ENCODE measurements at regions not wholly inside any gene's neighbourhood (a gene's known extent, or its start where the extent isn't known, plus 50 kb on each side); places are given as distances from the start of the nearest gene placed in this dataset.

- H3K79me2 ChIP-seq (ENCODE audit: insufficient read depth, low read depth, low read length): no peaks in the 10 kb centered on the region
- H3K27ac ChIP-seq (ENCODE audit: low read depth, low read length, poor library complexity, severe bottlenecking): no peak overlapping the region
- H3K9me2 ChIP-seq (ENCODE audit: insufficient read depth, low read length): no peaks in the 10 kb centered on the region
- DNase-seq (ENCODE audit: low spot score): no peak
- ChIA-PET CTCF (ENCODE audit: unreplicated experiment) (no interaction called here), POLR2A (no interaction called here)
- H3K4me1 ChIP-seq (ENCODE audit: insufficient read depth, low read length, poor library complexity, severe bottlenecking): no peaks in the 10 kb centered on the region
- no peak overlapping the region for H3K4me2 ChIP-seq (ENCODE audit: low read length)
- BruUV-seq (replicated peaks): no TSS peak
- intact Hi-C loops (cut with micrococcal nuclease; ENCODE audit: unreplicated experiment): no loop called here
- H3K36me3 ChIP-seq (ENCODE audit: insufficient read depth, low read length): no peaks in the 10 kb centered on the region
- H2AFZ ChIP-seq (ENCODE audit: low read length): no peak overlapping the region
- no peak for TF ChIP-seq CTCF (conservative IDR thresholded peaks at IDR 0.05; ENCODE audit: low read length)
- no peak for TF ChIP-seq EZH2phosphoT487 (IDR thresholded peaks at IDR 0.05; ENCODE audit: borderline replicate concordance, low read depth, low read length)
- 0 out of 2 replicates have a peak, but pooled peaks cover 2% of the 10 kb centered on the region for H3K9me3 ChIP-seq (ENCODE audit: low read length)
- H3K4me3 ChIP-seq (ENCODE audit: low read depth, low read length, poor library complexity, severe bottlenecking): no peak overlapping the region
- no peaks in the 10 kb centered on the region for H4K20me1 ChIP-seq (ENCODE audit: insufficient read depth, low read length)
These were observed 1144.8 kb upstream of the SEMA6A start for GRCh38 chr5:117719413-117719812.

GRCh38 chr5:117713585-117714198, 1139.1 kb upstream of the SEMA6A start:
- TF ChIP-seq EZH2phosphoT487 (IDR thresholded peaks at IDR 0.05; ENCODE audit: borderline replicate concordance, low read depth, low read length) (no peak), CTCF (conservative IDR thresholded peaks at IDR 0.05; ENCODE audit: low read length) (no peak)
- BruUV-seq (replicated peaks): no TSS peak
- H3K4me2 ChIP-seq (ENCODE audit: low read length): no peak overlapping the region
- CTCF ChIA-PET (ENCODE audit: unreplicated experiment): no interaction called here
- intact Hi-C loops (cut with micrococcal nuclease; ENCODE audit: unreplicated experiment): no loop called here
- no peaks in the 10 kb centered on the region for H3K4me1 ChIP-seq (ENCODE audit: insufficient read depth, low read length, poor library complexity, severe bottlenecking)
- POLR2A ChIA-PET: no interaction called here
- no peaks in the 10 kb centered on the region for H4K20me1 ChIP-seq (ENCODE audit: insufficient read depth, low read length)
- no peak overlapping the region for H3K4me3 ChIP-seq (ENCODE audit: low read depth, low read length, poor library complexity, severe bottlenecking)
- no peaks in the 10 kb centered on the region for H3K9me2 ChIP-seq (ENCODE audit: insufficient read depth, low read length)
- H3K79me2 ChIP-seq (ENCODE audit: insufficient read depth, low read depth, low read length): no peaks in the 10 kb centered on the region
- H3K9me3 ChIP-seq (ENCODE audit: low read length): peaks cover 24% of the 10 kb centered on the region
- no peaks in the 10 kb centered on the region for H3K36me3 ChIP-seq (ENCODE audit: insufficient read depth, low read length)
- peak; percentile 20 for DNase-seq (ENCODE audit: low spot score)
- H2AFZ ChIP-seq (ENCODE audit: low read length): no peak overlapping the region
- no peak overlapping the region for H3K27ac ChIP-seq (ENCODE audit: low read depth, low read length, poor library complexity, severe bottlenecking)

GRCh38 chr5:117701062-117701461, 1126.4 kb upstream of the SEMA6A start:
- TF ChIP-seq EZH2phosphoT487 (IDR thresholded peaks at IDR 0.05; ENCODE audit: borderline replicate concordance, low read depth, low read length) (no peak), CTCF (conservative IDR thresholded peaks at IDR 0.05; ENCODE audit: low read length) (no peak)
- no peak for DNase-seq (ENCODE audit: low spot score)
- H2AFZ ChIP-seq (ENCODE audit: low read length): no peak overlapping the region
- H3K9me3 ChIP-seq (ENCODE audit: low read length): no peaks in the 10 kb centered on the region
- H3K79me2 ChIP-seq (ENCODE audit: insufficient read depth, low read depth, low read length): no peaks in the 10 kb centered on the region
- H3K4me2 ChIP-seq (ENCODE audit: low read length): no peak overlapping the region
- no peaks in the 10 kb centered on the region for H3K36me3 ChIP-seq (ENCODE audit: insufficient read depth, low read length)
- no peak overlapping the region for H3K27ac ChIP-seq (ENCODE audit: low read depth, low read length, poor library complexity, severe bottlenecking)
- H3K9me2 ChIP-seq (ENCODE audit: insufficient read depth, low read length): no peaks in the 10 kb centered on the region
- intact Hi-C loops (cut with micrococcal nuclease; ENCODE audit: unreplicated experiment): no loop called here
- no peaks in the 10 kb centered on the region for H4K20me1 ChIP-seq (ENCODE audit: insufficient read depth, low read length)
- CTCF ChIA-PET (ENCODE audit: unreplicated experiment): no interaction called here
- H3K4me1 ChIP-seq (ENCODE audit: insufficient read depth, low read length, poor library complexity, severe bottlenecking): no peaks in the 10 kb centered on the region
- no TSS peak for BruUV-seq (replicated peaks)
- H3K4me3 ChIP-seq (ENCODE audit: low read depth, low read length, poor library complexity, severe bottlenecking): no peak overlapping the region
- POLR2A ChIA-PET: interaction anchor here (0.6 kb wide), 1 partner anchor 124 kb away, joined by 3 read pairs; no protein-coding TSS in a partner anchor
